ENCODE measurements at regions not wholly inside any gene's neighbourhood (a gene's known extent, or its start where the extent isn't known, plus 50 kb on each side); places are given as distances from the start of the nearest gene placed in this dataset.

- TF ChIP-seq, protein P1, sequence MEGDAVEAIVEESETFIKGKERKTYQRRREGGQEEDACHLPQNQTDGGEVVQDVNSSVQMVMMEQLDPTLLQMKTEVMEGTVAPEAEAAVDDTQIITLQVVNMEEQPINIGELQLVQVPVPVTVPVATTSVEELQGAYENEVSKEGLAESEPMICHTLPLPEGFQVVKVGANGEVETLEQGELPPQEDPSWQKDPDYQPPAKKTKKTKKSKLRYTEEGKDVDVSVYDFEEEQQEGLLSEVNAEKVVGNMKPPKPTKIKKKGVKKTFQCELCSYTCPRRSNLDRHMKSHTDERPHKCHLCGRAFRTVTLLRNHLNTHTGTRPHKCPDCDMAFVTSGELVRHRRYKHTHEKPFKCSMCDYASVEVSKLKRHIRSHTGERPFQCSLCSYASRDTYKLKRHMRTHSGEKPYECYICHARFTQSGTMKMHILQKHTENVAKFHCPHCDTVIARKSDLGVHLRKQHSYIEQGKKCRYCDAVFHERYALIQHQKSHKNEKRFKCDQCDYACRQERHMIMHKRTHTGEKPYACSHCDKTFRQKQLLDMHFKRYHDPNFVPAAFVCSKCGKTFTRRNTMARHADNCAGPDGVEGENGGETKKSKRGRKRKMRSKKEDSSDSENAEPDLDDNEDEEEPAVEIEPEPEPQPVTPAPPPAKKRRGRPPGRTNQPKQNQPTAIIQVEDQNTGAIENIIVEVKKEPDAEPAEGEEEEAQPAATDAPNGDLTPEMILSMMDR (IDR thresholded peaks at IDR 0.05), result no peak
- TF ChIP-seq POLR2A (IDR thresholded peaks at IDR 0.05), result no peak
These were observed 54.7 kb upstream of the NT5C1B start for GRCh38 chr2:18644115-18644462.

Measured in heart left ventricle (tissue), 13 donors.